ENCODE measurements at regions not wholly inside any gene's neighbourhood (a gene's known extent, or its start where the extent isn't known, plus 50 kb on each side); places are given as distances from the start of the nearest gene placed in this dataset.

DNA sequence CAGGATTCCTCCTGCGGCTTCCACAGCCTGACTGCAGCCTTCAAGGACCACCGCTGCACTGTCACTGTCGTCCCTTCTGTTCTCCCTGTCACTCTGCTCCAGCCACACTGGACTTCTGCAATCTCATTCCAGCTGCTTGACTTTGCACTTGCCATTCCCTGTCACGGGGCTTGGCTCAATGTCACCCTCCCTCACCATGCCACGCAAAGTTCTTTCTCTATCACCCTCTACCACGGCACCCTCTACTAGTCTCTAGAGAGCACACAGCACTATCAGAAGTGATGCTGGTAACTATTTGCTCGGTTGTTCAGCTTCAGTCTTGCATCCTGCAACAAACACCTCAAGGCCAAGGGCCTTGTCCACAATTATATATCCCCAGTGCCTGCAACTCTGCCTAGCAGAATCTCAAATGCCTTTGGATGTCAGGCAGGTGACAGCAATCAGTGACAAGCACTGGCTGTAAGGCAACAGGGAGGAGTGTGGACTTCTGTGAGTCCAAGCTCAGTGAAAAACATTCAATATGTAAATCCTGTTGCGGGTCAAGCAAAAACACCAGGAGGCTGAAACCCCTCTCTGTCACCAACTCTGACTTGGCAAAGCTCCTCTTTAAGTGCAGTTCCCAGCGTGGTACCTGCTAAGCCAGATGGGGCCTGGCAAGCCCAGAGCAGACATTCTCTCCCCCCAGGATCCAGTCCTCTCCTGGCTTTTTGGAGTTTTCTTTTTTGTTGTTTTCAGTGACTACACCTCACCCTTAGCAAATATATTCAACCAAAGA lies 259.9 kb downstream of the FGFR2 start (continued):
- TF ChIP-seq, protein P1, sequence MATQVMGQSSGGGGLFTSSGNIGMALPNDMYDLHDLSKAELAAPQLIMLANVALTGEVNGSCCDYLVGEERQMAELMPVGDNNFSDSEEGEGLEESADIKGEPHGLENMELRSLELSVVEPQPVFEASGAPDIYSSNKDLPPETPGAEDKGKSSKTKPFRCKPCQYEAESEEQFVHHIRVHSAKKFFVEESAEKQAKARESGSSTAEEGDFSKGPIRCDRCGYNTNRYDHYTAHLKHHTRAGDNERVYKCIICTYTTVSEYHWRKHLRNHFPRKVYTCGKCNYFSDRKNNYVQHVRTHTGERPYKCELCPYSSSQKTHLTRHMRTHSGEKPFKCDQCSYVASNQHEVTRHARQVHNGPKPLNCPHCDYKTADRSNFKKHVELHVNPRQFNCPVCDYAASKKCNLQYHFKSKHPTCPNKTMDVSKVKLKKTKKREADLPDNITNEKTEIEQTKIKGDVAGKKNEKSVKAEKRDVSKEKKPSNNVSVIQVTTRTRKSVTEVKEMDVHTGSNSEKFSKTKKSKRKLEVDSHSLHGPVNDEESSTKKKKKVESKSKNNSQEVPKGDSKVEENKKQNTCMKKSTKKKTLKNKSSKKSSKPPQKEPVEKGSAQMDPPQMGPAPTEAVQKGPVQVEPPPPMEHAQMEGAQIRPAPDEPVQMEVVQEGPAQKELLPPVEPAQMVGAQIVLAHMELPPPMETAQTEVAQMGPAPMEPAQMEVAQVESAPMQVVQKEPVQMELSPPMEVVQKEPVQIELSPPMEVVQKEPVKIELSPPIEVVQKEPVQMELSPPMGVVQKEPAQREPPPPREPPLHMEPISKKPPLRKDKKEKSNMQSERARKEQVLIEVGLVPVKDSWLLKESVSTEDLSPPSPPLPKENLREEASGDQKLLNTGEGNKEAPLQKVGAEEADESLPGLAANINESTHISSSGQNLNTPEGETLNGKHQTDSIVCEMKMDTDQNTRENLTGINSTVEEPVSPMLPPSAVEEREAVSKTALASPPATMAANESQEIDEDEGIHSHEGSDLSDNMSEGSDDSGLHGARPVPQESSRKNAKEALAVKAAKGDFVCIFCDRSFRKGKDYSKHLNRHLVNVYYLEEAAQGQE (IDR thresholded peaks at IDR 0.05; ENCODE audit: borderline replicate concordance), result no peak

DNA sequence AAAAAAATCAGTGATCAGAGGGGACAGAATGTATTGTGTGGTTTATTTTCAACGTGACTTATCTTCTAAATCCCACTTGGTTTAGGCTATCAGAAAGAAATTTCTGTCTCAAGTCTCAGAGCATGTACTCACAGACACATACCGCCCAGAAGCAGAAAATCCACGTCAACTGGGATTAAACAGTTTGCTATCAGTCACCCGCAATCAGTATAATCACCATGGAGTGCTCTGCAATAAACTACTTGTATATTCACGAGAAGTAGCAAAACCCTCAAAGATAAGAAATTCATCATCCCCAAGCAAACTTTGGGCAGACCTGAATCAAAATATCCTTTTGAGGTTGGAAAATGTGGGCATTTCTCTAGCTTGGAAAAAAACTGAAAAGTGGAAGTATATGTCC lies 259.1 kb downstream of the FGFR2 start:
- Histone ChIP-seq H3K4me2 (ENCODE audit: low read length) (no peak overlapping the region), H4K20me1 (ENCODE audit: insufficient read depth) (no peaks in the 10 kb centered on the region), H3K36me3 (ENCODE audit: insufficient read depth, low read length) (no peaks in the 10 kb centered on the region), H3K9me3 (ENCODE audit: low read length) (peaks cover 3% of the 10 kb centered on the region), H3K27me3 (ENCODE audit: insufficient read depth, low read depth, low read length) (peaks cover 81% of the 10 kb centered on the region), H3K79me2 (replicated peaks; ENCODE audit: insufficient read depth, low read length) (no peaks in the 10 kb centered on the region), H3F3A (ENCODE audit: insufficient read depth, low read length, poor library complexity, severe bottlenecking) (no peaks in the 10 kb centered on the region), H2AFZ (ENCODE audit: low read depth, low read length) (no peak overlapping the region), H3K4me3 (ENCODE audit: low read length) (no peak overlapping the region), H3K9me2 (ENCODE audit: insufficient read depth, low read length) (no peaks in the 10 kb centered on the region), H3K9ac (ENCODE audit: low read length) (no peak overlapping the region), H3K27ac (ENCODE audit: low read length) (no peak overlapping the region)
- TF ChIP-seq, protein P1 (IDR thresholded peaks at IDR 0.05; ENCODE audit: borderline replicate concordance), result no peak

DNA sequence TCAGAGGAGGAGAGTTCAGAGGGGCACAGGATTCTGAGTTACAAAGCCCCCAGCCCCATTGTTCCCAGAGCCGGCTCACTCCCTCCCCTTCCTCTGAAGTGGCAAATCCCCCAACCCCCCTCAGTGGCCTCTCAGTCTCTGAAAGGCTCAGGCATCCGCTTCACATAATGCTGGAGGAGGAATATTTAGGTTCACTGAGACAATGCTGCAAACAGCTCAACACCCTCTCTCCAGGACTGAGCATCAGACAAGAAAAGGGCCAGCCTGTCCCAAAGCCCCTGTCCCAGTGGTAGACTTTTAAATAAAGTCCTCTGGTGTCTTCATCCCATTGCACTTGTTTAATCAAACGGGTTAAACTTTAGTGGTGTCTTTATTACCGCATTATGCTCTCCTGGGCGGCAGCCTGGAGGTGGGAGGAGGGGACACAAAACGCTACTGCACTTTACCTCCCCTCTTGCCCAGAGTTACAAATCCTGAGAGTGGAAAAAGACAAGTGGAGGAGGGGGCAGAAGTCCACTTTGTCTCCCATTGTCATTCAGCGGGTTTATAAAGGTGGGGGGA lies 257.9 kb downstream of the FGFR2 start:
- Histone ChIP-seq H3K27ac (ENCODE audit: low read length) (no peak overlapping the region), H3K4me3 (ENCODE audit: low read length) (no peak overlapping the region), H3K9me2 (ENCODE audit: insufficient read depth, low read length) (no peaks in the 10 kb centered on the region), H4K20me1 (ENCODE audit: insufficient read depth) (no peaks in the 10 kb centered on the region), H3K9me3 (ENCODE audit: low read length) (peaks cover 3% of the 10 kb centered on the region), H3F3A (ENCODE audit: insufficient read depth, low read length, poor library complexity, severe bottlenecking) (no peaks in the 10 kb centered on the region), H3K36me3 (ENCODE audit: insufficient read depth, low read length) (no peaks in the 10 kb centered on the region), H3K27me3 (ENCODE audit: insufficient read depth, low read depth, low read length) (peaks cover 83% of the 10 kb centered on the region), H3K79me2 (replicated peaks; ENCODE audit: insufficient read depth, low read length) (no peaks in the 10 kb centered on the region), H3K9ac (ENCODE audit: low read length) (no peak overlapping the region), H2AFZ (ENCODE audit: low read depth, low read length) (no peak overlapping the region), H3K4me2 (ENCODE audit: low read length) (no peak overlapping the region)
- TF ChIP-seq RAD21 (conservative IDR thresholded peaks at IDR 0.05) (no peak), POLR2AphosphoS5 (IDR thresholded peaks at IDR 0.05) (no peak), MXI1 (conservative IDR thresholded peaks at IDR 0.05; ENCODE audit: poor library complexity, severe bottlenecking) (no peak), EP300 (conservative IDR thresholded peaks at IDR 0.05; ENCODE audit: poor library complexity, severe bottlenecking) (no peak), EZH2 (IDR thresholded peaks at IDR 0.05; ENCODE audit: borderline replicate concordance, insufficient read depth, low read length, poor library complexity, severe bottlenecking) (no peak), SMC3 (conservative IDR thresholded peaks at IDR 0.05; ENCODE audit: poor library complexity) (no peak), TAF1 (IDR thresholded peaks at IDR 0.05; ENCODE audit: low read depth) (no peak)
- TF ChIP-seq, protein P1 (IDR thresholded peaks at IDR 0.05; ENCODE audit: borderline replicate concordance), result no peak
- TF ChIP-seq, protein P2, sequence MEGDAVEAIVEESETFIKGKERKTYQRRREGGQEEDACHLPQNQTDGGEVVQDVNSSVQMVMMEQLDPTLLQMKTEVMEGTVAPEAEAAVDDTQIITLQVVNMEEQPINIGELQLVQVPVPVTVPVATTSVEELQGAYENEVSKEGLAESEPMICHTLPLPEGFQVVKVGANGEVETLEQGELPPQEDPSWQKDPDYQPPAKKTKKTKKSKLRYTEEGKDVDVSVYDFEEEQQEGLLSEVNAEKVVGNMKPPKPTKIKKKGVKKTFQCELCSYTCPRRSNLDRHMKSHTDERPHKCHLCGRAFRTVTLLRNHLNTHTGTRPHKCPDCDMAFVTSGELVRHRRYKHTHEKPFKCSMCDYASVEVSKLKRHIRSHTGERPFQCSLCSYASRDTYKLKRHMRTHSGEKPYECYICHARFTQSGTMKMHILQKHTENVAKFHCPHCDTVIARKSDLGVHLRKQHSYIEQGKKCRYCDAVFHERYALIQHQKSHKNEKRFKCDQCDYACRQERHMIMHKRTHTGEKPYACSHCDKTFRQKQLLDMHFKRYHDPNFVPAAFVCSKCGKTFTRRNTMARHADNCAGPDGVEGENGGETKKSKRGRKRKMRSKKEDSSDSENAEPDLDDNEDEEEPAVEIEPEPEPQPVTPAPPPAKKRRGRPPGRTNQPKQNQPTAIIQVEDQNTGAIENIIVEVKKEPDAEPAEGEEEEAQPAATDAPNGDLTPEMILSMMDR (IDR thresholded peaks at IDR 0.05; ENCODE audit: poor library complexity, severe bottlenecking), result no peak
